ENCODE measurements at regions not wholly inside any gene's neighbourhood (a gene's known extent, or its start where the extent isn't known, plus 50 kb on each side); places are given as distances from the start of the nearest gene placed in this dataset.

DNA sequence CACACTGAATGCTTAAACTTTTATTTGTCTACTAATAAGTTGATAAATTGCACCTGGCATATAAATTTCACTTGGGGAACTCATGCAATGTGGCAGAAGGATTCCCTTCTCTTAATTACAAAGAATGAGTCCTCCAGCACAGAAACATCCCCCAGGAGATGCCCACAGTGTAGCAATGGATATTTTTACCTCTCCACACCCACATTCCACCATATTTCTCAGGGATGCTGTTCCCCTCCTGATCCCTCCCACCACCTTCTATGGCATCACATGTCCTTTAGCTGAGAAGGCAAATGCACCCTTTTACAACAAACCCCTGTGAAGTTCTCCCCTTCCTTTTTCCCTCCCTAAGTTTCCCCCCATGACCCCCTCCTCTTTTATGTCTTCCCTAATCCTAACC, 56.1 kb upstream of the UBASH3B start:
- no peak for TF ChIP-seq EZH2phosphoT487 (IDR thresholded peaks at IDR 0.05; ENCODE audit: borderline replicate concordance)
- TF ChIP-seq, protein P1, sequence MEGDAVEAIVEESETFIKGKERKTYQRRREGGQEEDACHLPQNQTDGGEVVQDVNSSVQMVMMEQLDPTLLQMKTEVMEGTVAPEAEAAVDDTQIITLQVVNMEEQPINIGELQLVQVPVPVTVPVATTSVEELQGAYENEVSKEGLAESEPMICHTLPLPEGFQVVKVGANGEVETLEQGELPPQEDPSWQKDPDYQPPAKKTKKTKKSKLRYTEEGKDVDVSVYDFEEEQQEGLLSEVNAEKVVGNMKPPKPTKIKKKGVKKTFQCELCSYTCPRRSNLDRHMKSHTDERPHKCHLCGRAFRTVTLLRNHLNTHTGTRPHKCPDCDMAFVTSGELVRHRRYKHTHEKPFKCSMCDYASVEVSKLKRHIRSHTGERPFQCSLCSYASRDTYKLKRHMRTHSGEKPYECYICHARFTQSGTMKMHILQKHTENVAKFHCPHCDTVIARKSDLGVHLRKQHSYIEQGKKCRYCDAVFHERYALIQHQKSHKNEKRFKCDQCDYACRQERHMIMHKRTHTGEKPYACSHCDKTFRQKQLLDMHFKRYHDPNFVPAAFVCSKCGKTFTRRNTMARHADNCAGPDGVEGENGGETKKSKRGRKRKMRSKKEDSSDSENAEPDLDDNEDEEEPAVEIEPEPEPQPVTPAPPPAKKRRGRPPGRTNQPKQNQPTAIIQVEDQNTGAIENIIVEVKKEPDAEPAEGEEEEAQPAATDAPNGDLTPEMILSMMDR (conservative IDR thresholded peaks at IDR 0.05; ENCODE audit: low read length): no peak

All from Loucy (cell line).